GM21381 (cell line): ENCODE measurements at regions not wholly inside any gene's neighbourhood (a gene's known extent, or its start where the extent isn't known, plus 50 kb on each side); places are given as distances from the start of the nearest gene placed in this dataset.
"Not testable (repeated sequence)": the region's sequence is repeated elsewhere in the genome, so short reads cannot be mapped to it uniquely, and the experiment has no call there.

Experiments
- ATAC-seq: cut with Tn5 transposase; IDR thresholded peaks from one replicate; pipeline ENCODE4 v1.9.1; 2021; ENCODE audit warnings: mild to moderate bottlenecking, moderate library complexity; ENCODE audit not compliant: unreplicated experiment

GRCh38 chr6:44017307-44017706 lies 109.9 kb downstream of the MRPL14 start:
- ATAC-seq: not testable (repeated sequence)

GRCh38 chr6:44016131-44016870 lies 111.0 kb downstream of the MRPL14 start:
- no peak for ATAC-seq

- no peak for ATAC-seq
Measured at GRCh38 chr6:44012078-44012493, 115.2 kb downstream of the MRPL14 start.

DNA sequence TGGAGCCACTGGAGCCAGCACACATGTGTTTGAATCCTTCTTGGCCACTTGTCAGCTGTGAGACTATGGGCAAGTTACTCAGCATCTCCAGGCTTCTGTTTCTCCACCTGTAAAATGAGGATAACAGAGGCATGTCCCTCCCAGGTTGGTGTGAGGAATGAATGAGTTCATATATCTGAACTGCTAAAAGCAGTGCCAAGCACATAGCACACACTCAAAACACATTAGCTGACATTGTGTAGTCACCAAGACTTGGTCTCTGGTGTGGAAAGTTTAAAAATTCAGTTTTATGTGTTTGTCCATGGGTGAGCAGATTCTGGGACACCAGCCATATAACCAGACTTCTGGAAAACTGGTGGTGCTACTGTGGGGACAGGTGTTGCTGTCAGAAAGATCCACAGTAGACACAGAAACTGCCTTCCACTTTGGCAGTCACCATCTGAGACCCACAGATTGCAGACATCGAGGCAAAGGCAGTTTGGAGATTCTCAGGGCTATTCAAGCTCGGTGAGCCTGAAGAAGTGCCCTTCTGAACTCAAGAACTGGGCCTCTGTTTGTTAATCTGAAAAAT lies 115.8 kb downstream of the MRPL14 start:
- no peak for ATAC-seq

DNA sequence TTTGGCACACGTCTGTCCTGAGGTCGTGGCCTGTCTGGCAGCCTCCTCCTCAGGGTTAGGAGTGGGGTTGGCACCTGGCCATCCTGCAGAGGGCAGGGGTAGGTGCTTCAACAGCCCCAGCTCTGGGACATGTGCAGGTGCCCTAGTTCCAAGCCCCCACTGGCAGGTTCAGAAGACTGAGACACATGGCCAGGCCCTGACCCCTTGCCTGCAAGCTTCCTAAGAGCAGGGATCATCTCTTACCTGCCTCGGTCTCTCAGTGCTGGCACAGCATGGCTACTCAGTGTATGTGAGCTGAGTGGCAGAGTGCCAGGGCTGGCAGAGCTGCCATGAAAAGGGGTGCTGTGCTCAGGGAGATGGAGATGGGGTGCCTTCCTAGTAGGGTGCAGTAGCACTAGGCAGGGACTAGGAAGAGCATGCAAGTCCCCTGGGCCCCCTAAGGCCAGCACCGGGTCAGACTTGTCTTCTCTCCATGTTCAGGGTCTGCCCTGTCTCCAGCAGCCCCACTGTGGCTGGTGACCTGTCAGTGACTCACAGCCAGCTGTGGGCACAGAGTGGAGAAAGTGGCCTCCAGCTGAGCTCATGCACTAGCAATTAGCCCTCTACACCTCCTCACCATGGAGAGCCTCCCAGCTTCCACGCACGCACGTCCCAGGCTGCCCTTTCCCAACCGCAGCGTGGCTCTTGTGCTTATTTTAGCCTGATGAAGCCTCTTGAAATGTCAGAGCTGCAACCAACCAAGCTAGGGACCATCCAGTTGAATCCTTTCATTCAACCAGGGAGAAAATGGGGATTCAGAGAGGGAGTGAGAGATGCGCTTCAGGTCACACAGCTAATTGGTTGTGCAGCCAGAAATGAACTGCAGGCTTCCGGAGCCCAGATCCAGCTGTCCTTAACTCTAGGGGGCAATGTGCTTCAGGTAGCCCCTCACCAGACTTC lies 116.6 kb downstream of the MRPL14 start:
- no peak for ATAC-seq

DNA sequence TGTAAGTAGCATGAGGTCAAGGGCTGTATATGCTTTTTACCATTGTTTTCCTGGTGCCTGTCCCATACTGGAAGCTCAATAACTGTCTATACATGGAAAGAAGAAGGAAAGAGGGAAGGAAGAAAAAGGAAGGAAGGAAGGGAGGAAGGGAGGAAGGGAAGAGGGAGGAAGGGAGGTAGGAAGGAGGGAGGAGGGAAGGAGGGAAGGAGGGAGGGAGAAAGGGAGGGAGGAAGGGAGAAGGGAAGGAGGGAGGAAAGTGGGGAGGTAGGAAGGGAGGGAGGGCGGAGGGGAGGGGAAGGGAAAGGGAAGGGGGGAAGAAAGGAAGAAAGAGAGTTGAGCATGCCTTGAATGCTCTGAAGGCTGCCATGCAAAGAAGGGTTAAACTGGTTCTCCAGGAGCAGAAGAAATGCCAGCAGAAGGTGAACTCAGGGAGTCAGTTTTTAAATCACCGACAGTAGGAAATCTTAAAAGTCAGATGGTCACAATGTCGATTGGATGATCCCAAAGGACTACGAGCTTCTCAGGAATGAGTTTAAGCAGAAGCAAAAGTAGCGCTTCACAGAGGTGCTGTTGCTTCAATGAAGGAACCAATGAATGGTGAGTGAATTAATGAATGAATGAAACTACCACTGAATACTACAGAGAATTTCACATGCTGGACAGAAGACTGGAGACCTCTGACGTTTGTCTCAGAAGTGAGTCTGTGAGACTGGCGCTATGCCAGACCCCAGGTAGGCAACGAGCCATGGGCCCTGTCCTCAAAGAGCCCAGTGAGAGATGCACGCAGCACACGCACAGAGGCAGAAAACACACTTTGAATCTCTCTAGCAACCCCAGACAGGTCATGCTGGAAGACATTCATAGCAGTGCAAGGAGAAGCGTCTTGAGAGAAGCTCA lies 117.6 kb downstream of the MRPL14 start:
- no peak for ATAC-seq

DNA sequence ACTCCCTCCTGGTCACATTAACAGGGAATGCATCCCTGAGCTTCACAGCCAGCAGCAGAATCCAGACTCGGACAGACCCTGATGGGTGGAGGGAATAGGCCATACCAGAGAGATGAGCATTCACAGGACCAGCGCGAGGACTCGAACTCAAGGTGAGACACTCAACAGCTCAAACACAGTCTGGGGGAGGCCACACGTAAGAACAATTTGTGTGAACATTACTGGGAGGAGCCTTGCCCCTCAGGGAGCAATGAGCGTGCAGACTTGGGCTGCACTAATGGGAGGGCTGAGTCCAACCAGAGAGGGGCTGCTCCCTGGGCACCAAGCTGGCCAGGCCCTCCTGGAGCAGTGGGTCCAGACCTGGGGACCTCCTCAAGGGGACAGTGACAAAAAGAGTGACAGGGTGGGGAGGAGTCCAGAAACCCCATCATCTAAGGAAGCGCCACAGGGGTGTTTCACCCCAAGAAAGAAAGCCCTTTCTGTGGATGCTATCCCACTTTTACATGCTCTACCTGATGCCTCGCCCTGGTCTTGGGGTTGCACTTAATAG lies 118.4 kb downstream of the MRPL14 start:
- ATAC-seq: no peak

DNA sequence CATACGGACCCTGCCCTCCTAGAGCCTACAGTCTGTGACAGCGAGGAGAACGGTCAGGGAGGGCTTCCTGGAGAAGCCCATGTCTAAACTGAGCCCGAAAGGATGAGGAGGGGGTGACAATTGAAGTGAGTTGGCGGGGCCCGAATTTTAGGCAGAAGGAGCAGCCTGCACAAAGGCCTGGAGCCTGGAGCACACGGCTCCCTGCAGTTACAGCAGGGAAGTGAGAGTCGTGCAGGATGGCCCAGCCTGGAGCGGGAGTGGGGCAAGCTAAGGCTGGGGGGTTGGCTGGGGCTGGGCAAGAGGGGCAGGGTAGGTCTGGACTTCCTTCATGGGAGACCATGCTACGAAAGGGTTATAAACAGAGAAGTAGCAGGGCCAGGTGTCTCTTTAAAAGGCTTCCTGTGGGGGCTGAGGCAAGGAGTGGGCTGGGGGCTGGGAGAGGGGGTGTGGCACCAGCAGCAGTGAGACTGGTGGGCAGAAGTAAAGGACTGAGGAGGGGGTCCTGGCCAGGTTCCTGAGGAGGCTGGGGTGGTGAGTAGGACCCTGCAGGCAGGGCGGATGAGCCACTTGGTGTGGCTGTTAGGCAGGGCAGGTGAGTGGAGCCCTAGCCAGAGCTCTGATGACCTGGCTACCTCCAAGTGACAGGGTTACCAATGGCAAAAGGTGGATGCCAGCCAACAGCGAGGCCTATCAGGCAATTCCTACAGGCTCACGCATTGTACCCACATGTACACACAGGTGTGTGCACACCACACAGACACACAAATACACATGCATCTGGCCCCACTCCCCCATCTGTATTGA lies 119.2 kb downstream of the MRPL14 start:
- no peak for ATAC-seq

DNA sequence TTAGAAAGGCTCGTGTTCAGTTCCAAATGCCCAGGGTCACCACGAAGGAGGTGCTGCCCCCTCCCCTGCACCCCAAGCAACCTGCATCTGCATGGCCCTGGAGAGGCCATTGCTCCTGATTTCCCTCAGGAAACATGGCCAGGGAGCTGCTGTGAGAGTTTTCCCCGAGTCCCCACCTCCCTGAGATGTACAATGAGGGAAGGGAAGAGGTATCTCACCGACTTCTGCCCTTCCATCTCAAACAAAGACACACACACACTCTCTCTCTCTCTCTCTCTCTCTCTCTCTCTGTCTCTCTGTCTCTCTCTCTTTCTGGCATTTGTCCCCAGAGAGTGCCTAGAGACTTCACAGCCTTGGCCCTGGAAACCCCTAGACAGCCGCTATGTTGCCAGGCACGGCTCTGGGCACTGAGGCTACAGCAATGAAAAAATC lies 120.4 kb downstream of the MRPL14 start:
- no peak for ATAC-seq

DNA sequence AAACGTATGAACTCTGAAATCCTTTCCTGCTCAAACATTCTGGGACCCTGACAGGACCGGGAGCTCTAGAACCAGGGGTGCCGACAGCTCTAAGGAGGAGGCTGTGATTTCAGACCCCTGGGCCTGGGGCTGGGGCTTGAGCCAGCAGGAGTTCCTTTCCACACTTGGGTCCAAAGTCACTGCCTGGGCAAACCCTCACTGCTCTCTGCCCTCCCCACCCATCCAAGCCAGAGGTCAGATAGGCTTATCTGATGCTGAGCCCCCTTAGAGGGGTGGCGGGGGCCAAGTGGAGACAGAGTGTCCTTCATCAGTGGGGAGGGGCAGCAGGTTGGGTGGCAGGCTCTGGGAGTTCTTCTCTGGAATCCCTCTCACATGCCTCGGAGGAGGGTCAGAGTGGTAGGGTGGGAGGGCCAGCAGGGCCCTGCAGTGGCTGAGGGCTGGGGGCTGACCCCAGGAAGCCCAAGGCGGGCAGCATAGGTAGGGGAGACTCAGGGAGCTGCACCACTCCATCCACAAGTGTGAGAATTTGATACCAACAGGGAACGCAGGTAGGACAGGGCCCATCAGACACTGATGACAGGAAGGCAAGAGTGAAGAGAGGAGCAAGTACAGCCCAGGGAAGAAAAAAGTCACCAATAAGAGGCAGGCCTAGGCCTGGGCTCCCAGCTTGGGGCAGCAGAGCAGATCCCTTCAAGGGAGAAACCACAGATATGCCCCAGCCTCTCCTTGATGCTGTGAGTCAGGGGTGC lies 121.0 kb downstream of the MRPL14 start:
- no peak for ATAC-seq

DNA sequence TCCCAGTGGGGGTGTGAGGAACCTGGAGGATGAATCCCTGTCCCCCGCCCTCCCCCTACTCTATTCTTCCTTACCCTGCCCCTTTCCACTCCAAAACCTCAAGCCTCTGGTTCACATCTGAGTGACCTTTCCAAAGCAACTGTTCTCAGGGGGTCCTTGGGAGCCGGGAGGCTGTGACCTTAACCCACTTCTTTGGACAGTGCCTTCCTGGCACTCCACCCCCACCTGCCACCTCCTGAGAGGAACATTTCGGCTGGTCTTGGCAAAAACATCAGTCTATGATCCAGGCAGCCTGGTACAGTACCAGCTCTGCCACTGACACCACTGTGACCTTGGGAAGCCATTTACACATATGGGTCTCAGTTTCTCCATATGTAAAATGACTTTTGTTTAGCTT lies 121.7 kb downstream of the MRPL14 start:
- no peak for ATAC-seq

- ATAC-seq: no peak
Measured at GRCh38 chr6:44004625-44005506, 122.4 kb downstream of the MRPL14 start.

DNA sequence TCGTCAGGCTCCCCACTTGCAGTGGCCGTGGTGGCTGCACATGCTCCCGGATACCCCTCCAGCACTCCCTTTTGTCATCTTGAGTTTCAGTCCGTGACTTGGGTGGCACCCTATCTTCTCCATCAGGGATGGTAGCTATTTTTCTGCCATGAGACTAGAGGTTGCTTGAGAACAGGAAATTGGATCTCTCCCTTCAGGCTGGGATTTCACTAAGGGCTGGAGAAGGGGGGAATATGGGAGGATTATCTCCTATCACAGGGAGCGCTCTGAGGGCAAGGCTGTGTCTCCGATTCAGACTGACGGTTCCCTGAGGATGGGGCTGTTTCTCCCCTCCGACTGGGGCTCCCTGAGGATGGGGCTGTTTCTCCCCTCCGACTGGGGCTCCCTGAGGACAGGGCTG lies 123.1 kb downstream of the MRPL14 start:
- ATAC-seq: no peak

DNA sequence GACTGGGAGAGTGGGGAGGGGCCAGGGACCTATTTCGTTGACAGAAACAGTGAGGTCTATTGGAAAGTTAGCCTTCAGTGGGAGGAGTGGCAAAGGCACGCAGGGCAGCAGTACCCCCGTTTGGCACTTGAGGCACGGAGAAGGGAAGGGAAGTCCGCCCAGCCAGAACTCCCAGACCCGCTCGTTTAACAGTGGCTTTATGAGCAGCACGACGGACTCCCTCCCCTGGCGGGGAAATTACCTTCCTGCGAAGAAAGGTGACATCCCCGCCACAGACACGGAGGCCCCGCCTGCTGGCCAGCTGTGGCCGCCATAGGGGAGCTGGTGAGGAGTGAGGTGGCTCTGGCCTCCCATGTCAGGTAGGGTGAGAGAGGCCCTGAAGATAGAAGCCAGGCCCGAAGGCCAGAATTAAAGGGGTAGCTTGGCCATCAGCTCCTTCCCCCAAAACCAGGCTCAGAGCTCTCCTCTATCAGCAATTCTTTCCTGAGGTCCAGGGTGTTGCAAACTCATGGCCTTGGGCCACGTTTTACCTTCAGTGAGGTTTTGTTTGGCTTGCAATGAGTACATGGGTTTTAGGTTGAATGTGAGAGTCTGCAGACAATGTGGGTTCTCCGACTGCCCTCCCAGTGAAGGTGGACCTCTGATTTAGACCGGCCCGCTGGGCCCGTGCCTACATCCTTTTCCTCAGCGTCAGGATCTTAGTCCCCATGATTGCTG lies 123.7 kb downstream of the MRPL14 start:
- peak; percentile 12 for ATAC-seq

- peak; percentile 43 for ATAC-seq
Measured at GRCh38 chr6:44002593-44003344, 124.5 kb downstream of the MRPL14 start.

DNA sequence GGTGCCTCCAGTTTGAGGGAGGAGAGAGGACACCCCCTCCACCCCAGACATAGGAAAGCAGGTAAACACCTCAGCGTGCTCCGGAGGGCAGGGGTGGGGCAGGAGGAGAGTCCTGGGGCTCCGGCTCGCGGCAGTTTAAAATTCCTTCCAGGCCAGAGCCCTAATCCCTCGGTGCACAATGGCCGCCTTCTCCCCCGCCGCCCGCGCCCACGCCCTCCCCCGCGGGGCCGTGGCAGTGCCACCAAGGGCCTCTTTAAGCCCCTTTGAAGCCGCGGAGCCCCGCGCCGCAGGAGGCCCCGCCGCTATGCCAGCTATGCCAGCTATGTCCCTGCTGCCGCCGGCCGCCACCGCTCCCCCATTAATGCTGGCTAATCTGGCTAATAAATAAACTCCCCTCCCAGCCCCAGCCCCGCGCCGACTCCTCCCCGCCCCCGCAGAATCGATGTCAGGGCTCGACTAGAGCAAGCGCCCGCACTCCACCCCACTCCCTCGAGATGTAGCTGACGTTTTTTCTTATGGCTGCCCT lies 125.1 kb downstream of the MRPL14 start:
- no peak for ATAC-seq
